Testis (tissue), 2 donors: ENCODE measurements at regions not wholly inside any gene's neighbourhood (a gene's known extent, or its start where the extent isn't known, plus 50 kb on each side); places are given as distances from the start of the nearest gene placed in this dataset.
"Not testable (repeated sequence)": the region's sequence is repeated elsewhere in the genome, so short reads cannot be mapped to it uniquely, and the experiment has no call there.

Source experiments
- DNase-seq: peaks from one replicate; pipeline ENCODE4 v3.0.0-alpha.2; 2019
- H3K27ac ChIP-seq, 2 donors: fragments of 200-600 bp; sonication (generic); one replicate each; pipeline ENCODE4 v1.5.1; 2019
- H3K27me3 ChIP-seq: fragments of 200-600 bp; sonication (generic); one replicate; pipeline ENCODE4 v1.5.1; 2019
- H3K36me3 ChIP-seq: fragments of 200-600 bp; sonication (generic); one replicate; pipeline ENCODE4 v1.5.1; 2017; ENCODE audit warnings: low read depth; ENCODE audit errors: missing control alignments
- H3K4me1 ChIP-seq: fragments of 200-600 bp; sonication (generic); one replicate; pipeline ENCODE4 v1.5.1; 2019
- H3K4me3 ChIP-seq, 2 donors: fragments of 200-600 bp; sonication (generic); one replicate each; pipeline ENCODE4 v1.5.1; 2017 to 2019
- H3K9me3 ChIP-seq: fragments of 200-600 bp; sonication (generic); one replicate; pipeline ENCODE4 v1.5.1; 2017
- CTCF ChIP-seq, 3 experiments: fragments of 450-650 bp in 2 of 3; fragments of 200-600 bp in 1 of 3; sonication (generic) in 1 of 3; IDR thresholded peaks; one replicate each; pipeline ENCODE4 v1.5.1; 2016 to 2019; ENCODE audit warnings: antibody characterized with exemption in 3 of 3, mild to moderate bottlenecking in 2 of 3, moderate library complexity in 1 of 3
- POLR2A ChIP-seq: fragments of 450-650 bp; IDR thresholded peaks from one replicate; pipeline ENCODE4 v1.6.1; 2017; ENCODE audit warnings: antibody characterized with exemption, mild to moderate bottlenecking, moderate library complexity
- WGBS, 2 donors: methylation state at CpG; one replicate each; pipeline ENCODE4 v1.1.5; 2018; 5-methylcytosine and 5-hydroxymethylcytosine counted together
- intact Hi-C: fragments of 100-400 bp; cut with DNase I; formaldehyde crosslinking; loops from one replicate; pipeline ENCODE4 v1.15.1; 2023; ENCODE audit warnings: low total_unique reads

- Histone ChIP-seq H3K4me3 (no peak overlapping the region), H3K9me3 (no peaks in the 10 kb centered on the region), H3K27me3 (no peaks in the 10 kb centered on the region), H3K27ac (no peak overlapping the region), H3K36me3 (no peaks in the 10 kb centered on the region), H3K4me1 (no peaks in the 10 kb centered on the region)
- 55 to 72% methylated on average over 2 of the region's 2 CpGs for WGBS, 2 donors
- intact Hi-C loops: no loop called here
- TF ChIP-seq POLR2A (no peak), CTCF (IDR thresholded peaks at IDR 0.05) (no peak)
- no peak for DNase-seq
Observed at GRCh38 chr5:34415559-34416198, 240.4 kb upstream of the RAI14 start.

- intact Hi-C loops: no loop called here
- Histone ChIP-seq H3K27ac (no peak overlapping the region), H3K36me3 (no peaks in the 10 kb centered on the region), H3K4me3 (no peak overlapping the region), H3K4me1 (no peaks in the 10 kb centered on the region), H3K27me3 (no peaks in the 10 kb centered on the region), H3K9me3 (no peaks in the 10 kb centered on the region)
- no peak for DNase-seq
- TF ChIP-seq POLR2A (no peak), CTCF (IDR thresholded peaks at IDR 0.05) (no peak)
Observed at GRCh38 chr5:34416501-34417008, 239.6 kb upstream of the RAI14 start.

- DNase-seq, intact Hi-C loops: not testable (repeated sequence)
Observed at GRCh38 chr5:34420191-34420590, 235.9 kb upstream of the RAI14 start.

GRCh38 chr5:34436761-34437501 is 219.2 kb upstream of the RAI14 start:
- DNase-seq: no peak
- H3K27ac ChIP-seq: no peak overlapping the region
- no peak overlapping the region for H3K4me3 ChIP-seq
- no peak for TF ChIP-seq CTCF (IDR thresholded peaks at IDR 0.05)
- TF ChIP-seq POLR2A: no peak
- 82 to 86% methylated on average over 4 of the region's 4 CpGs for WGBS, 2 donors
- intact Hi-C loops: no loop called here
- H3K27me3 ChIP-seq: no peaks in the 10 kb centered on the region
- no peaks in the 10 kb centered on the region for H3K36me3 ChIP-seq
- H3K4me1 ChIP-seq: no peaks in the 10 kb centered on the region
- no peaks in the 10 kb centered on the region for H3K9me3 ChIP-seq

More at GRCh38 chr5:34420191-34420590, 235.9 kb upstream of the RAI14 start:
- H3K4me3 ChIP-seq, H3K9me3 ChIP-seq, H3K4me1 ChIP-seq, H3K27me3 ChIP-seq, H3K36me3 ChIP-seq, H3K27ac ChIP-seq: not testable (repeated sequence)
- WGBS, 2 donors: 71 to 80% methylated on average over 2 of the region's 2 CpGs

- DNase-seq: no peak
- Histone ChIP-seq H3K36me3 (no peaks in the 10 kb centered on the region), H3K4me3 (no peak overlapping the region), H3K27me3 (no peaks in the 10 kb centered on the region), H3K27ac (no peak overlapping the region), H3K9me3 (no peaks in the 10 kb centered on the region), H3K4me1 (no peaks in the 10 kb centered on the region)
- intact Hi-C loops: no loop called here
- 42 to 56% methylated on average over 7 of the region's 7 CpGs for WGBS, 2 donors
- TF ChIP-seq POLR2A (no peak), CTCF (IDR thresholded peaks at IDR 0.05) (no peak)
Observed at GRCh38 chr5:34439601-34440000, 216.5 kb upstream of the RAI14 start.

GRCh38 chr5:34441767-34442166 is 214.4 kb upstream of the RAI14 start:
- DNase-seq, H3K27me3 ChIP-seq, H3K4me3 ChIP-seq, H3K9me3 ChIP-seq, H3K36me3 ChIP-seq, H3K4me1 ChIP-seq, H3K27ac ChIP-seq, intact Hi-C loops: not testable (repeated sequence)
- WGBS, 2 donors: 83 to 100% methylated on average over 1 of the region's 1 CpG
